ENCODE measurements at regions not wholly inside any gene's neighbourhood (a gene's known extent, or its start where the extent isn't known, plus 50 kb on each side); places are given as distances from the start of the nearest gene placed in this dataset.

- no peaks in the 10 kb centered on the region for H3K23me2 ChIP-seq (ENCODE audit: low read depth, low read length)
- H3K14ac ChIP-seq (ENCODE audit: insufficient read length) = no peak overlapping the region
- FAIRE-seq (no peak), DNase-seq (ENCODE audit: low read depth in 1 of 2, low spot score in 2 of 2) (no peak)
- no peak overlapping the region for H3K4me2 ChIP-seq (ENCODE audit: insufficient read depth in 1 of 2, low read depth in 2 of 2, low read length in 2 of 2)
- 83% methylated on average over 2 of the region's 2 CpGs; no CpG with 5 or more reads in 1 of the 2 experiments for WGBS, 2 experiments (ENCODE audit: extremely low coverage in 1 of 2, insufficient coverage in 1 of 2, insufficient read length in 1 of 2, insufficient replicate concordance in 2 of 2, low coverage in 1 of 2, low lambda C conversion rate in 2 of 2, missing lambda C conversion rate in 1 of 2)
- no peak overlapping the region for H2BK15ac ChIP-seq (ENCODE audit: low read length)
- H2BK120ac ChIP-seq (replicated peaks; ENCODE audit: low read depth, low read length) = no peak overlapping the region
- POLR2A ChIA-PET (ENCODE audit: partially characterized antibody) = no interaction called here
- no peaks in the 10 kb centered on the region for H3K79me2 ChIP-seq (ENCODE audit: control insufficient read depth in 1 of 2, insufficient read depth in 2 of 2, low read length in 2 of 2)
- no peak overlapping the region for H2AK5ac ChIP-seq (ENCODE audit: low read depth, low read length)
- no peak overlapping the region for H3K18ac ChIP-seq (ENCODE audit: extremely low read depth, low read length)
- H3K56ac ChIP-seq (replicated peaks; ENCODE audit: insufficient read length, low read depth, low read length) = no peak overlapping the region
- H3K9me3 ChIP-seq (ENCODE audit: insufficient read depth in 2 of 2, low read depth in 1 of 2, low read length in 1 of 2) = no peaks in the 10 kb centered on the region
- H2BK20ac ChIP-seq (ENCODE audit: low read length) = no peak overlapping the region
- no peak overlapping the region for H4K91ac ChIP-seq (replicated peaks; ENCODE audit: insufficient read length, low read length)
- no peak overlapping the region for H2AFZ ChIP-seq (ENCODE audit: low read length)
- H3K4me1 ChIP-seq (replicated peaks in 1 of 4; ENCODE audit: control insufficient read depth in 3 of 4, insufficient read depth in 4 of 4, low read length in 3 of 4) = no peaks in the 10 kb centered on the region
- CTCF ChIA-PET (ENCODE audit: partially characterized antibody) = no interaction called here
- no peak overlapping the region for H3K27ac ChIP-seq (ENCODE audit: low read depth, low read length)
- H3K4ac ChIP-seq (replicated peaks; ENCODE audit: insufficient read length, low read depth, low read length) = no peak overlapping the region
- no peak overlapping the region for H4K5ac ChIP-seq (ENCODE audit: insufficient read length, low read depth, low read length)
- TF ChIP-seq TAF1 (IDR thresholded peaks at IDR 0.05; ENCODE audit: low read depth, low read length) (no peak), E2F6 (IDR thresholded peaks at IDR 0.05) (no peak), CHD1 (IDR thresholded peaks at IDR 0.05; ENCODE audit: low read depth, low read length) (no peak), JUN (IDR thresholded peaks at IDR 0.05; ENCODE audit: low read depth, low read length) (no peak), SIRT6 (IDR thresholded peaks at IDR 0.05; ENCODE audit: low read length) (no peak), TBP (IDR thresholded peaks at IDR 0.05; ENCODE audit: low read depth, low read length) (no peak), CREB1 (IDR thresholded peaks at IDR 0.05) (no peak), EGR1 (IDR thresholded peaks at IDR 0.05; ENCODE audit: borderline replicate concordance, low read depth, low read length) (no peak)
- no peak overlapping the region for H3K23ac ChIP-seq (ENCODE audit: insufficient read length)
- H3K27me3 ChIP-seq (replicated peaks in 1 of 4; ENCODE audit: control insufficient read depth in 3 of 4, extremely low read depth in 1 of 4, insufficient read depth in 3 of 4, low read length in 3 of 4) = no peaks in the 10 kb centered on the region
- no peak overlapping the region for H2BK5ac ChIP-seq (ENCODE audit: low read depth, low read length)
- no peaks in the 10 kb centered on the region for H4K20me1 ChIP-seq (replicated peaks in 1 of 2; ENCODE audit: control insufficient read depth in 1 of 2, insufficient read depth in 2 of 2, low read length in 2 of 2)
- no peak overlapping the region for H3K4me3 ChIP-seq (ENCODE audit: extremely low read depth in 1 of 4, insufficient read depth in 2 of 4, low read depth in 3 of 4, low read length in 4 of 4)
- no peak overlapping the region for H3K9ac ChIP-seq (replicated peaks in 1 of 4; ENCODE audit: extremely low read depth in 1 of 4, low read depth in 3 of 4, low read length in 3 of 4)
- no peaks in the 10 kb centered on the region for H3K36me3 ChIP-seq (ENCODE audit: control insufficient read depth in 2 of 4, insufficient read depth in 4 of 4, low read length in 3 of 4)
- no peak overlapping the region for H2BK12ac ChIP-seq (ENCODE audit: low read depth, low read length)
- no peak overlapping the region for H4K8ac ChIP-seq (ENCODE audit: extremely low read depth, insufficient read depth, low read length)
- no peaks in the 10 kb centered on the region for H3K79me1 ChIP-seq (ENCODE audit: low read depth, low read length)
Observed at GRCh38 chrX:8274170-8274569, 103.1 kb upstream of the VCX2 start.
